NCI-H345 (cell line): ENCODE measurements at regions not wholly inside any gene's neighbourhood (a gene's known extent, or its start where the extent isn't known, plus 50 kb on each side); places are given as distances from the start of the nearest gene placed in this dataset.

Experiments
- DNase-seq: peaks from one replicate; lab custom pipeline; 2025; lab: John Stamatoyannopoulos, UW

DNA sequence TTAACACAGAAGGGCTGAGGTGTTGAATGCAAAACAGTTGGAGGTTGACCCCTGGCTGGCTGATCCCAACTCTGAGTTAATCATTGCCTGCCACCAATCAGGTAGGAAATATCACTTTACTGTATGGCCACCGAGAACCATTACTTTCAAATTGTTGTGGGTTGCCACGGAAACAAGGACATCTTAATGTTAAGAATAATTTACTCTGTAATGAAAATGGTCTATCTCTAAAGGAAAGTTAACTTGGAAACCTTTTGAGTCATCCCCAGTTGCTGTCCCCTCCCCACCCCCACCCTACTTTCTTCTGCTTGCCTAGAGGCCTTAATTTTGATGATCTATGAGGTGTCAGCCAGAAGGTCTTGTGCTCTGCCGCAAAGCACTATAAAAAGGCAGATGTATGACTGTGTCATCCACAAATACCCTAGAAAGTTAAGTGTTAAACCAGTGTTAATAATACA lies 78.7 kb upstream of the SNRK start:
- DNase-seq, result no peak

DNA sequence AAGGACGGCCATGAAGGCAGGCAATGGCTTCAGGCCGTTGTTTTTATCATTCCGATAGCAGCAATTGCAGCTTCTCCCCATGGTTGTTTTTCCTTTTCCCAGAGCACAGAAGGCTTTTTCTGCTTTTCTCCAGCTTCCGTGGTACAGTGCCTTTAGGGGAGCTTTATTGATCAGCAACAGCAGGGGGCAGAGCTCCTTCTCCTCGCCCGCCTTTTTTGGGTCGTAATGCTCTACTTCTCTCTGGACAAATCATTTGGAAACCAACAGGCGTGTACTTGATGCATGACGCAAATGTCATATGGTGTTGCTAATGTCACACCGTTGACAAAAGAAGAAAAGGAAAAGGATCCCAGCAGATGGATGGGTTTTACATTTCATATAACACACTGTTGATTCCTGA lies 79.7 kb upstream of the SNRK start:
- no peak for DNase-seq

DNA sequence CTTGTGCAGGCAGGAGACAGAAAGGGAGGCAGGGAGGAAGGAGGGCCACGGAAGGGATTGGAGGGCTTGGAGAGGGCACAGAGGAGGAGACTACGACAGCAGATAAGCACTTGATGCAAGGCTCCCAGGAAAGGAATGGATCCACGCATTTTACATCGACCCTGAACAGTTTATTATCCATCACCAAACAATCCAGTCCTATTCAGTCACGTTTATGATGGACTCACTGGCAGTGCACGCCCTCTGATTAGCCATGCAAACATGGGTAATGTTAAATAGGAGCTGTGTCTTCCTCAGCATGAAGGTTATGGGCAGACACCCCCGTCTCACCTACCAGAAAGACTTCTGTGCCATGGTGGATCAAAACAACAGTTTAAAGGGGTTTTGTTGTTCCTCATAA lies 80.2 kb upstream of the SNRK start:
- no peak for DNase-seq

DNA sequence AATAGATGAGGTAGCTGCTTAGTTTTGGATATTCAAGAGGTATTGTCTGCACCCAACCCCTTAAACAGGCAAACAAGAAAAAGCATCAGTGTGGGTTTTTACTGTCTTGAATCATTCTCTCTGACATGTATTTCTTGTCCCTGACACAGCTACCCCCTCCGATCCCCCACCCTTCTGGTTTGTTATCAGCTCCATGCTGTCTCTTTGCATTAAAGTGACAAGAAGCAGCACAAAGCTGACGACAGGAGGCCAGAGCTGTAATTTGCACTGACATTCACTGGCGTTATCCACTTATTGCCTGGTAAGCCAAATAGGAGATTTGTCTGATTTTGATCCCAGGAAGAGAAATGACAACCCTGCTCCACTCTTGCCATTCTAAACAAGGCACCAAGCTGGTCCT lies 83.3 kb upstream of the SNRK start:
- DNase-seq, result no peak

DNA sequence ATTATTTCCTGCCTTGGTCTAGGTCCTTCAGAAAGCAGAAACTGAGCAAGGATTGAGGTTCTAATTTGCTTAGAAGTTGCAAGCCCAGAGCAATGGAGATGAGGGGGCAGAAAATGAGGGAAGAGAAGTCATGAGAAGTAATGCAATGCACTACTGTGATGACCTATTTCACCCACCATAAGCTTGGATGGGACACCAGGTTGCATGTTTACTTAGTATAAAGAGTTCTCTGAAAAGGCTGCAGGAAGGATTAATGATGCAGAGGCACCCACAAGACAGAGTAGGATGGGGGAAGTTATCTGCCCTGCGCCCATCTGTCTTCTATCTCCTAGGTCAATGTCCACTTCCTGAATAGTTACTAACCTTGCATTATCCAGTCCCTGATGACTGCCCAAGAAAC lies 84.8 kb upstream of the SNRK start:
- DNase-seq, result no peak

DNA sequence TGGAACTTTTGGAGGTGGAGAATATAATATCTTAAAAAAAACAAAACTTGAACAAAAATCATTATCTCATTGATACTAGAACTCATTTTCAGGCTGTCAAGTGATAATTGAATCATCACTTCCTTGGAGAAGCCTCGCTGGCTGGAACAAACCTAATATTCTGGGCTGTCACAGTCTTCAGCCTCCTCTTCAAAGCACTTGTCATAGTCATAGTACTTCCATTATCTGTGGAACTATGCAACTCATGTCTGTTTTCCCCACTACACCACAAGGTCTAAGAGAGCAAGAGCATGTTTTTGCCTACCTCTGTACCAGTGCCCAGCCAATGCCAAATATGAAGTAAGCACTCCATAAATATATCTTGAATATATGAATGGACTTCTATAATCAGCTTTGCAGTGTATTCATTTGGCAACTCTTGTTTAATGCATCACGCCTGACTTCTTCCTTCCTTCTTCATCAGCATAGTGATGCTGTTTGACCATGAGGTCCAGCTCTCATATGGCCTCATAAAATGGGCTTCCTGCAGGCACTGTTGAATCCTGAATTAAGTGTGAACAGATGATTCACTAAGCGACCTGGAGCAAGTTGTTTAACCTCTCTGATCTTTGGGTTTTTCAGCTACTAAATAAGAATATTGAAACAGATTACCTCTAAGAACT lies 86.6 kb upstream of the SNRK start:
- no peak for DNase-seq

DNA sequence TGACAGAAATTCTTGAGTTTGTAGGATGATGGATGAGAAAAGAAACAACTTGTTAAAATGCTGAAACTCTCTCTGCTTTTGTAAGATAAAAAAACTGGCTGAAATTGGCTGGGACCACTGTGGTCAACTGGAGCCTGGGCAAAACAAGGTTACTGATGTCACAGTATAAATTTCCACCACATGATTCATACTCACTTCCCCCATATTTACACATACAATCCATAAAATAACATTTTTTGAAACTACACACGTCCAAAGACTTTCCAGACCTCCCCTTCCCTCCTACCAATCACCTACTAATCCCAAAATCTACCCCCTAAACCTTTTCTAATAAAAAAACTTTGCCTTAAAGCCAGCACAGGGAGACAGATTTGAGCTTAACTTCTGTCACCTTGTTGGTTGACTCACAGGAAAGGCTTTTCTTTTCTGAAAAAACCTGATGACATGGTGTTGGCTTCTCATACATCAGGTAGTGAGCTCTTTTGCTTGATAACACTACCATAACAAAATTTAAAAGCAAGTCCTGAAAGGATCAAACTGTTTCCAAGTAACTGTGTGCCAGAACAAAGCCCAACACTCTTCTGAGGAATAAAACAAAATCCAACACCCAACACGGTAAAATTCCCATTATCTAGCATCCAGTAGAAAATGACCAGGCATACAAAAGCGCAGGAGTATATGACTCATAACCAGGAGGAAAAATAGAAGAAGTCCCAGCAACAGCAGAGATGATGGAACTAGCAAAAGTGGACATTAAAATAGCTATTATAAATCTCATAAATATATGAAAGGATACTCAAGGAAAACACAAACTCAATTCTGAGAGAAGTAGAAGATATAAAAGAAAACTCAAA lies 87.3 kb upstream of the SNRK start:
- no peak for DNase-seq

DNA sequence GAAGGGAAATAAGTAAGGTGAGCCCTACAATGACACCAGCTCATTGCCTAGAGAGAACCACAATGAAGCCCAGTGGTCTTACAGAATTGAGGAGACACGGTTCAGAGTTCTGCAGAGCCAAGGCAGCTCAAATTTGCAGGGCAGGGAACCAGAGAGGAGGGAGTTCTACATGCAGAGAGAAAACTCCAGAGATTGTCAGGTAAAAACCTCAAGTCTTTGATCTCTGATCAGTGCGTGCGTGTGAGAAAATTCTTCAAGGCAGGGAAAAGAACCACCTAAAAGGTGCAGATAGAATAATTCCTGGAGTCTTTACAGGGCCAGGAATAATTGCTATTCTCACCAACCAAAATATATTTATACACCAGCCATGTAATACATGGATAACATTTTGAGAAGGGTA lies 88.0 kb upstream of the SNRK start:
- no peak for DNase-seq

DNA sequence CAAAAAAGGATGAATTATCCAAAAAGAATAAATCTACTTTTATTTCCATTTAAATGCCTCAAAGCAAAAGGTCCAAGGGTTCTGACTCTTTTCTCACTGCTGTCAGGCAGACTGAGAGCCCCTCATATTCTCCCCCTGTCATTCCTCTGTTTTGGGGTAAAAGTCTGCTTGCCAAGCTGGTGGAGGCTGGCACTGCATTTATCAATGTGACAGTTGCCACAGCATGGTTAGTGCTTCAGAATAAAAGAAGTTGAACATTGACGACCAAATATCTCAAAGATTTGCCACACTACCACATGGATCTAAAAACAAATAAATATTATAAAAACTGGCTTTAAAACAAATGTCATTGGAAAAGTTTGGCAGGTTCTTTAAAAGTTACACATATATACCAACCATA lies 89.2 kb upstream of the SNRK start:
- no peak for DNase-seq

DNA sequence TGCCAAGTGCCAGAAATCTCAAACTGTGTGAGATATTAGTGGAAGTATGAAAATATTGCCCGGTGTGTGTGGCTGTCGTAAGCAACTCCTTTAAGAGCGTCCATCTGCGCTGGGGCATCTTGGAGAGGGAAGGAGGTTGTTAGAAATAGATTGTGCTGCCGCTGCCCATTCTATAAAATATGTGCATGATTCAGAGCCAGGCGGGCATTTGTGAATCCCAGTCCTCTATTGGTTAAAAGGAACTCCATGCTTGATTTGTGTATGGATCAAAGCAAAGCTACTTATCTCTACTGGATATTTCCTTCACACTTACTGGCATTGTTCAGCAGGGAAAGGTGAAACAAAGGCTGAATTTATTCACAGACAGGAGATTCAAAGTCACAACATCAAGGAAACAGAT lies 89.6 kb upstream of the SNRK start:
- DNase-seq, result no peak

DNA sequence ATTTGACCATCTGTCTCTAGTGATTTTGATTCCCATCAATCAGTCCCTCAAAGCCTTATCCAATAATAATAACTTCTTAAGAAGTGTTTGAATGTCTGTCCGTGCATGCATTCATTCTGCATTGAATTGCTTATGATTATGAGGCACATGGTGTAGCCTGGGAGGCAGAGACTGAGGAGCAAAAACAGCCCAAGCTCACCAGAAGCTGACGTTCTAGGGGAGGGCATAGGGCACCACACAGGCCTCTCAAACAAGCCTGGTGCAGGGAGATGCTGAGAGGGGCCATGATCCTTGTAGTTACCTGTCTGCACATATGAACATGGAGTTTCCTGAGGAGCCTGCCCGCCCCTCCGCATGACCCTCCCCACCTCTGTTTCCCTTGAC lies 89.2 kb upstream of the POMGNT2 start:
- no peak for DNase-seq

DNA sequence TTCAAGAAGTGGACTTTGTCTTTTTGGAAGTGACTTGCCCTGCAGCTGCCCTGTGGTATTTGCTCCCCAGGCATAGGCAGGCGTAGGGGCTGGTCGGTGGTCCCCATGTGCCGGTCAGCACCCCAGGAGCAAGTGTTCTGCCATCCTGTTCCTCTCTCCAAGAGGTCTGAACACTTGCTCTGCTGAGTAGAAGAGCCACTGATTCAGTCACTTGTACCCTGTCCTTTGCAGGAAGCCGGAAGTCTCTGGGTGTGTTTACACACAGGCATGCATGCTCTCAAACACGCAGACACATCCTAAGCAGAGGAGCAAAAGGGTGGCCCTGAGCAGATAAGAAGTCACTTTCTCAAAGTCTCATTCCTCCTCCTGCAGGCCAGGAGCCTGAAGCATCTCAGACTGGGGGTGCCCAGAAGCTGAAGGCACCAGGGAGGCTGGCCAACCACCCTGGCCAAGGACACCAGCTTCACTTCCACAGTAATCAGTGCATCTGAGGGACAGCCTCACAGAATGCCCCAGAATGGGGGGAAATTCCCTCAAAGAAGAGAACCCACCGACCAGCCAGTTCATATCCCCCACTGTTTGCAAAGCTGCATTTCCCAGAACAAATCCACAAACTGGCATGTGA lies 88.7 kb upstream of the POMGNT2 start:
- no peak for DNase-seq

DNA sequence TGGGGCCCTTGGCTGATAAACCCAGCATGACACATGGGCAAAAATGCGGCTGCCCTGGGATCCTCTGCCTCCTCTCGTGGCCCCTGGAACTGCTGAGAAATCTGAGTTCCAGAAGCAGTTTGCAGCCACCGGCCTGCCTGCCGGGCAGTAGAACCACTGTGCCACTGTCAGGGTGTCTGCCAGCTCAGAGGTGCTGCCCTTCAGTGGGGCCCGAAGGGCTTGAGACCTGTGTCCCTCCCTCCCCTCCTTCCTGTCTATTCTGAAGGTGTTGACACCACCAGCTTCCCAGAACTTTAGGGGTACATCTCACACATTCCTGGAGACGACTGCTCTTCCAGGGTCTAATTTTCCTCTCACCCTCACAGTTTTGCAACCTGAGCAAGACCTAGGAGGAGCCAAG lies 88.2 kb upstream of the POMGNT2 start:
- DNase-seq, result no peak

DNA sequence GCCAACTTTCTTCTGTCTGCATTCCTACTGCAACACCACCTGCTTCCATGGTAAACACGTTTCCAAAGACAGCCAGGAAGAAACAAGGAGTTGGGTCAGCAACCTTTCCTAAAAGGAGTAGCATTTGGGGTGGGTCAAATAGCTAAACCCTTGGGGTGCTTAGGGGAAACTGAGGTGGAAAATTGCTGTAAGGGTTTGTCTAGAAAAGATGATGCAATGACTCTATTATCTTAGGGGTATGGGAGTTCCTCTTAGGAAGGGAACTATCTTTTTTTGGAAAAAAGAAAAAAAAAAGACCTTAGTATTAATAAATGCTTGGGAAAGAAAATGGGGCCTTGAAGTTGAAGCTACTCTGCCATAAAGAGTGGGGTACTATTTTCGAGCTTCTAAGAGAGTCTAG lies 86.1 kb upstream of the POMGNT2 start:
- DNase-seq, result no peak

DNA sequence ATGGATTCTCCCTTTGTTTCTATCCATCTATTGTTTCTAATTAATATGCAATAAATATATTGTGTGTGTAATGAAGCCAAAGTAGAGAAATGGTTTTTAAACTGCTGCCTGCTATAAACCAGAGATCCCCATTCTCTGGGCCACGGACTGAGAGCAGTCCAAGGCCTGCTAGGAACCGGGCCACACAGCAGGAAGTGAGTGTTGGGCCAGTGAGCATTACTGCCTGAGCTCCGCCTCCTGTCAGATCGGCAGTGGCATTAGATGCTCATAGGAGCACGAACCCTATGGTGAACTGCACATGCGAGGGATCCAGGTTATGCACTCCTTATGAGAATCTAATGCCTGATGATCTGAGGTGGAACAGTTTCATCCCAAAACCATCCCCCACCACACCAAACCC lies 85.2 kb upstream of the POMGNT2 start:
- DNase-seq, result no peak

DNA sequence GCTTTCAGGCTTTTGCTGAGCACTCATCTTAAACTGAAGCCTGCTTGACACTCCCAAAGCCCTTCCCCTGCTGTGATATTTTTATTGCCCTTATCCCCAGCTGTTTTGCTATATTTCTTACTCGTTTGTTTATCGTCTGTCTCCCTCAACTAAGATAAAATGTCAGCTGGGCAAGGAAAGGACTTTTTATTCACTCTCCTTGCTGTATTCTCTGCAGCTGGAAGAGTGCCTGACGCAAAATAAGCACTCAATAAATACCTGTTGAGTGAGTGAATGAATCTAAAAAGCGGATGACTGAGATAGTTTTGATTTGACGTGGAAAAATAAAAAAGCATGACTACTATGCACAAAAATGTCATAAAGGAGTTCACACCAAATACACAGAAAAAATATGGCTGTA lies 84.8 kb upstream of the POMGNT2 start:
- DNase-seq, result no peak

DNA sequence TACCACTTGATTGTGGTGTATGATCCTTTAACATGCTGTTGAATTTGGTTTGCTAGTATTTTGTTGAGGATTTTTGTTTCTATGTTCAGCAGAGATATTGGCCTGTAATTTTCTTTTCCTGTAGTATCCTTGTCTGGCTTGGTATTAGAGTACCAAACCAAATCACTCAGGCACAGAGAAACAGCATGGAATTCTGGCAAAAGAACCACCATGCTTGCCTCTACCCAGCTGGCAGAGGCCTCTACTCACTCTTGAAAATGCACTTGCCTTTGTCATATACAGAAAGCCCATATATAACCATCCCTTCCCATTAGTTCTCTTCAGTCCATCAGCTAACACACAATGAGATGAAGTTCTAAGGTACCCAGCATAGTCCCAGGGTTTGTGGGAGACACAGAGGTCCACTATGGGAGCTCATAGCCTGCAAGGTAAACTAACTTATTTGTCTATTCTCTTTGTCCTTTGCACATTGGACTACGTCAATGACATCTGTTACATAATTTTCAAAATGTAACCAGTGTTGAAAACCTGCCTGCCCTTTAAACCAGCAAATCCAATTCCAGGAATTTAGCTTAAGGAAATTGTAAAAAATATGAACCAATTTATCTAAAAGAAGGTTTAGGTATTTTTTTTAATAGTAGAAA lies 82.1 kb upstream of the POMGNT2 start:
- DNase-seq, result no peak

DNA sequence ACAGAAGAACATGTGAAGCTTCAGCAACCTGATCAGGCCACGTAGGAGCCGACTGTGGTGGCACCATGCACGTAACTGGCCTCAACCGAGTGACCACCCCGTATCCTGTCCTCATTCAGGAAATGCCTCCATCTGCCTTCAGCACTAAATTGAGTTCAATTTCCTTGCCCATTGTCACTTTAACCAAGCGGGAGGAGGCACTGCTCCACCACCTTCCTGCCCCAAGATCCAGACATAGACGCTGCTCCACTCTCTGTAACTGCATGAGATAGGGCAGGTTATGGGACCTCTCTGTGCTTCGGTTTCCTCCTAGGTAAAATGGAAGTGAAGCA lies 80.1 kb upstream of the POMGNT2 start:
- no peak for DNase-seq

DNA sequence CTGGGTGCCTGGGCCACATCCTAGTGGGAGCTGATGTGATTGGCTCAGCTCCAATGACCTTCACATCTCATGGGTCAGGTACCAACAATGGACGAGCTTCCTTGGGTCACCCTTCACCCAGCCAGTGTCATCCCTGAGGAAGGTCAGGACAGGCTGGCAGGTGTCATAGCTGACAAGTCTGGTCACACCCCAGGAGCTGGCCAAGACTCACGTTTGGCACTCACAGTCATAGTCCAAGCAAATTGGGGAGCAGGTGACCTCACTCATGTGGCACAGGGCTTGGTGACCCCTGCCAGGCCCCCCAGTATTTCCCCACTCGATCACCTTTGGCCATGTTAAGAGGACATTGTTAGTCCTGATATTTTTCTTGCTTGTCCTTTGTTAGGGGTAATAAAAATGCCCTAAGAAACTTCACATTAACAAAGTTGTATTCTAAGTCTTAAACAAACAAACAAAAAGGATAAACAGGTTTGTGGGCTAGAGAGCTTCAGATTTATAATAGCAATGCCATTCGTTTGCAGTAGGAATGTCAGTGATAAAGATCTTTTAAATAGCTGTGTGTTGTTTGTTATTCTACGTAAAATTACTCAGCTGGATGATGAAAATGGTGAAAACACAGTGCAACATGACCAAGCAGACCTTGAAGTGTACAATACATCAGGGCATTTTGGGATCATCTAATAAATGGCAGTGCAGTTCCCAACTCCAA lies 79.5 kb upstream of the POMGNT2 start:
- DNase-seq, result no peak

DNA sequence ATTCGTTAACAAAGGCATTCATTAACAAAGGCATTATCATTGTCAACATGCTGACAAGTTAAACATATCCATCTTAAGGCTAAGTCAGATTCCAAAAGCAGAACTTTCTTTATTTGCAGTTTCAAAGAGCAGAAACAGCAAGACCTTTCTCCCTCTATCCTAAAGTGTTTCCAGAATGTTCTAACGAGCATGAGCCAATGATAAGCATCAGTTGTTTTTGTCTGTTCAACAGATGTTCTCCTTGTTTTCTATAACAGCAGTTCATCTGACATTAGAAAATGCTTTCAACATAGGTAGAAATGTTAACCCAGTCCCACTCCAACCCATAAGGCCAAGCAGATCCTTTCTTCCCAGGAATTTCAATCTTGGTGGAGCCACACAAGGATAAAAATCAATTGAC lies 77.6 kb upstream of the POMGNT2 start:
- no peak for DNase-seq

DNA sequence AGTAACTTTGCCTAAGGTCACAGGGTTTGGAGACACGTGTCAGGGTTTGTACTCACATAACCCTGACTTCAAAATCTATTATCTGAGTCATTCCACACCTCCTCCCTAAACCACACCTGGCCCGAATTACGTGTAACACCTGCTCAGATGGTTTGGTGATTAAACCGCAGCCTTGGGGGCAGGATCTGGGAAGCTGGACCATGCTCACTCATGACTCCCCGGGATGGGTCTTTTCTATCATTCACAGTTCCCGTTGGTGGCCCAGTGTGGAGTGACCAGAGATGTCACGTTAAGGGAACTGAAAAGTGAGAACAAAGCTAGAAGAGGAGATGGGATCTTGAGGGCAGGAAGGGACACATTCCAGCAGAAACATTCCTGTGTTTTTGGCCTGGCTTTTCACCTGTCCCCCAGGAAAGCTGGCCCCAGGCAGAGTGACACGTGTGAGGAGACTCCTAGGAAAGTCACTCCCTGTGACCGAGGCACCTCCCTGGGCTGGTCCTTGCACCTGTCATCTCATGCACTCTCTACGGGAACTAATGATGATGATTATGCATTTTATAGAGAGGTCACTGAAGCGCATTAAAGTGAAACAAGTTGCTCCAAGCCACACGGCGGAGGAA lies 75.4 kb upstream of the POMGNT2 start:
- no peak for DNase-seq

DNA sequence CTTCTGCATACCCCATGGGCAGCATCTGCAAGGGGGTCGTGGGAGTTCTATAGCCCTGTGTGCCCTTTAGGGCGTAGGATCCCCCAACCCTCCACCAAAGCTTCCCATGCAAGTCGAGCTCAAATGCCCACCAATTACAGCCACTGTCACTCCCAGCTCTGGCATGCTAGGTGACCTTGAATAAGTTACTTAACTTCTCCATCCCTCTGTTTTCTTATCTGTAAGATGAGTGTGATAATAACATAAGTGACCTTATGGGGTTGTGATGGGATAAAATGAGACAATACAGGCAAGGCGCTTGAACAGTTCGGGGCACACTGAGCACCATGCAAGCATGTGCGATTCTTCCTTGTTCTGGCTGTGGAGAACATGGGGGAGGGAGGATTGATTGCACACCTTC lies 74.8 kb upstream of the POMGNT2 start:
- no peak for DNase-seq
